ENCODE measurements at regions not wholly inside any gene's neighbourhood (a gene's known extent, or its start where the extent isn't known, plus 50 kb on each side); places are given as distances from the start of the nearest gene placed in this dataset.

DNA sequence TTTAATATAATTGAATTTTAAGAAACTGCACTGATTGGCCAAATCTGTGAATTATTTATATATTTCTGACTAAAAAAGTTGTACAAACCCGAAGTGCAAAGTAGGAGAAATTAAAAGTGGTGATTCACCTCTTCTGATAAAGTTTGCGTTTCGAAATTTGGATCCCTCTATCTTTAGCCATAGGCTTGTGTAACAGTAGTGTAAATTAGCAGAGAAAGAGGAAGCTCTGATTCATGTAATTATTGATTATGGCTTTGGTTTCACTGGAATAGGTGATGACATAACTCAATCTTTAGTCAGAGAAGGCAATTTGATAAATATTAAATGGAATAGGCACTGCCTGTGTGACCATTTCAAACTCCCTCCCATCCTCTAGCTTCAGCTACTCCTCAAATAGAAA is 717.8 kb upstream of the PCDH7 start:
- H3K4me3 ChIP-seq (ENCODE audit: low read length): no peak overlapping the region
- no peak for DNase-seq (ENCODE audit: low read depth)
- TF ChIP-seq, protein P1, sequence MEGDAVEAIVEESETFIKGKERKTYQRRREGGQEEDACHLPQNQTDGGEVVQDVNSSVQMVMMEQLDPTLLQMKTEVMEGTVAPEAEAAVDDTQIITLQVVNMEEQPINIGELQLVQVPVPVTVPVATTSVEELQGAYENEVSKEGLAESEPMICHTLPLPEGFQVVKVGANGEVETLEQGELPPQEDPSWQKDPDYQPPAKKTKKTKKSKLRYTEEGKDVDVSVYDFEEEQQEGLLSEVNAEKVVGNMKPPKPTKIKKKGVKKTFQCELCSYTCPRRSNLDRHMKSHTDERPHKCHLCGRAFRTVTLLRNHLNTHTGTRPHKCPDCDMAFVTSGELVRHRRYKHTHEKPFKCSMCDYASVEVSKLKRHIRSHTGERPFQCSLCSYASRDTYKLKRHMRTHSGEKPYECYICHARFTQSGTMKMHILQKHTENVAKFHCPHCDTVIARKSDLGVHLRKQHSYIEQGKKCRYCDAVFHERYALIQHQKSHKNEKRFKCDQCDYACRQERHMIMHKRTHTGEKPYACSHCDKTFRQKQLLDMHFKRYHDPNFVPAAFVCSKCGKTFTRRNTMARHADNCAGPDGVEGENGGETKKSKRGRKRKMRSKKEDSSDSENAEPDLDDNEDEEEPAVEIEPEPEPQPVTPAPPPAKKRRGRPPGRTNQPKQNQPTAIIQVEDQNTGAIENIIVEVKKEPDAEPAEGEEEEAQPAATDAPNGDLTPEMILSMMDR (IDR thresholded peaks at IDR 0.05; ENCODE audit: insufficient read depth, low read depth, low read length, missing control alignments): no peak

DNA sequence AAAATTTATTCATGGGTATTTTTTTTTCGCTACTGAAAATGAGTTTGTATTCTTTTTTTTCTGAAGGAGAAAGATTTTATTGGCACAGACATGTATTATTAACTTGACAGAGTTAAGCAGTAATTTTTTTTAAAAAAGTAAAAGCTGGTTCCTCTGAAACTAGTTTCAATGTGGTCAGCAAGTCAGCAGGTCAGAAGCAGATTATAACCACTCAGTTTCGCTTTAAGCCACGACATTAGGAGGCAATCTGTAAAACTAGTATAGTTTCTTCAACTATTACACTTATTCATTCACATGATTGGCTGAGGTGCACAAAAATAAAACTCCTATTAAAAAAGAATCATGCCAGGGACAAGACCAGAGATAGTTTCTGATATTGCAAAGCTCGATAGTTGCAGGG is 714.2 kb upstream of the PCDH7 start:
- H3K4me3 ChIP-seq (ENCODE audit: low read length): no peak overlapping the region
- TF ChIP-seq, protein P1 (IDR thresholded peaks at IDR 0.05; ENCODE audit: insufficient read depth, low read depth, low read length, missing control alignments): no peak
- DNase-seq (ENCODE audit: low read depth): no peak

DNA sequence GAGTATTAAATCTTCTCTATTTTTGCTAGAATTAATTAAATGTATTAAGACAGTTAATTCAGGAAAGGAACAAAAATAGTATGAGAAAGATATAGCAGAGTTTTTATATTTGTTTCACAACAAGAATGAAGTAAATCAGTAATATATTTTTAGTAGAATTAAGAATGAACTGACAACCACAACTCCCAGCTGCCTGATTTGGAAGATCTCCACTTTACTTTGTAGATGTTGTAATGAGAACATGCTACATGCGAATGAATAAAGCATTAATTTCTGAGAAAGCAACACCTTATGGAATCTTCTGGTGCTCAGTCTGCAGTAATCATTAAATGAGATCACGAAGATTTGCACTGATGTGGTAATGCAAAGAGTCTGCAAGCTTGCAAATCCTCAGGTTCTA is 695.6 kb upstream of the PCDH7 start:
- TF ChIP-seq, protein P1 (IDR thresholded peaks at IDR 0.05; ENCODE audit: insufficient read depth, low read depth, low read length, missing control alignments): no peak
- no peak for DNase-seq (ENCODE audit: low read depth)
- H3K4me3 ChIP-seq (ENCODE audit: low read length): no peak overlapping the region

DNA sequence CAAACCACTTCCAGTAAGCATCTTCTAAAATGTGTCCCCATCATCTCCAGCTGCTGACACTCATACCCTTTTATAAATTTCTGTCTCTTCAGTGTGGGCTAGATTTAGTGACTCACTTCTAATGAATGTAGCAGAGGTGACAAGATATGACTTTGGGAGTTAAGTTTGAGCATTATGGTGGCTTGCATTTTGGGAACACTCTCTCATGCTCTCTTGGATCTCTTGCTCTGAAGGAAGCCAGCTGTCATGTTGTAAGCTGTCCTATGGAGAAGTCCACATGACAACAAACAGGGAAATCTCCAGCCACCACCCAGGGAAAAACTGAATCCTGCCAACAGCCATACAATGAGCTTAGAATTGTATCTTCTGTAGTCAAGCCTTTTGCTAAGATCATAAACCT is 691.3 kb upstream of the PCDH7 start:
- TF ChIP-seq, protein P1 (IDR thresholded peaks at IDR 0.05; ENCODE audit: insufficient read depth, low read depth, low read length, missing control alignments): no peak
- no peak overlapping the region for H3K4me3 ChIP-seq (ENCODE audit: low read length)
- DNase-seq (ENCODE audit: low read depth): no peak

DNA sequence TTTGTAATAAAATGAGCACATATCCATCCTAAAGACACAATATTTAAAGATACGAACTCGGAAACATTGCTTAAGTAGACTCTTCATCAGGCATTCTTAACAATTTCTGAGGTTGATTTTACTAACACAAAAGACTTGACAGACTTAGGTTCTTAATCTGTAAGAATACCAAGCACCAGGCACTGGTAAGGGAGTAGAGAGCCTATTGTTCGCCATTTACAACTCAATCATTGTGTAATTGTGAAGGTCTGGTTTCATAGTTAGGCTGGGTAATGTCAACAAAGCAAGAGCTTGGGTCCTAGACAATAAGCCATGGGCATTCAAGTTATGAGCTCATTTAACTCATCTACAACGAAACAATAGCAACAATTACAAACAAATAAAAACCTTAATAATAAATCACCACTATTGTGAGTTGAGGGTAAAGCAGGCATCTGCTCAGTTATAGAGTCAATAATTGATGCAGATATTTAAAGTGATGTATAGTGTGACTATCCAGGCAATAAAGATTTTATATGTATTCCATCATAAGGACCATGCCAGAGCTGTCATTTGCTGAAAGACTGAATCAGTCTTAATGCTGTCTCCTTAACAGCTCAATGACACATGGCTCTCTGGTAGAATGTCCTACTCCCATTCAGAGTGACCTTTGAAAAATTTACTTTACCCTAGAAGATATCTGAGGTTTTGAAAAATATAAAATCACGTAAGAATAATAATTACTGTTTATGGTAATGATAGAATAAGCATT is 664.0 kb upstream of the PCDH7 start:
- DNase-seq (ENCODE audit: low read depth): no peak
- no peak overlapping the region for H3K4me3 ChIP-seq (ENCODE audit: low read length)
- TF ChIP-seq, protein P1 (IDR thresholded peaks at IDR 0.05; ENCODE audit: insufficient read depth, low read depth, low read length, missing control alignments): no peak

DNA sequence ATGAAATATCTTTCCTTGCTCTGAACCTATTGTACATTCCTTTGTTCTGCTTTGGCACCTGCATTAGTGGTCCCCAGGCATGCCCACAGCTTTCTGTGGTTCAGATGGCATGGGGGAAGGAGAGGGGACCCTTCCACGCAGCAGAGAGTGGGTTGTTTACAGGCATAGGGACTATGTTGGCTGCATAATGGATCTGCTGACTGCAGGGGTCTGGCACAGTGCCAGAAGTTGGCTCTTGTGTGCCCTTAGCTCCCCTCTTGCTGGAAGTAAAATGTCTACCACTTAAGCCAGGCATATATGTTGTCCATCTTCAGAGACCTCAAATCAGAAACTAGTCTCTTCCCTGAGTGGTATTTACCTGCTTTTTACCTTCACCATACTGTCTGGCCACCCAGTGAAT is 651.9 kb upstream of the PCDH7 start:
- DNase-seq (ENCODE audit: low read depth): peak; percentile 1
- TF ChIP-seq, protein P1 (IDR thresholded peaks at IDR 0.05; ENCODE audit: insufficient read depth, low read depth, low read length, missing control alignments): no peak
- no peak overlapping the region for H3K4me3 ChIP-seq (ENCODE audit: low read length)

Measured in epithelial cell of esophagus (primary cell).